ENCODE measurements at regions not wholly inside any gene's neighbourhood (a gene's known extent, or its start where the extent isn't known, plus 50 kb on each side); places are given as distances from the start of the nearest gene placed in this dataset.

- TF ChIP-seq, protein P1, sequence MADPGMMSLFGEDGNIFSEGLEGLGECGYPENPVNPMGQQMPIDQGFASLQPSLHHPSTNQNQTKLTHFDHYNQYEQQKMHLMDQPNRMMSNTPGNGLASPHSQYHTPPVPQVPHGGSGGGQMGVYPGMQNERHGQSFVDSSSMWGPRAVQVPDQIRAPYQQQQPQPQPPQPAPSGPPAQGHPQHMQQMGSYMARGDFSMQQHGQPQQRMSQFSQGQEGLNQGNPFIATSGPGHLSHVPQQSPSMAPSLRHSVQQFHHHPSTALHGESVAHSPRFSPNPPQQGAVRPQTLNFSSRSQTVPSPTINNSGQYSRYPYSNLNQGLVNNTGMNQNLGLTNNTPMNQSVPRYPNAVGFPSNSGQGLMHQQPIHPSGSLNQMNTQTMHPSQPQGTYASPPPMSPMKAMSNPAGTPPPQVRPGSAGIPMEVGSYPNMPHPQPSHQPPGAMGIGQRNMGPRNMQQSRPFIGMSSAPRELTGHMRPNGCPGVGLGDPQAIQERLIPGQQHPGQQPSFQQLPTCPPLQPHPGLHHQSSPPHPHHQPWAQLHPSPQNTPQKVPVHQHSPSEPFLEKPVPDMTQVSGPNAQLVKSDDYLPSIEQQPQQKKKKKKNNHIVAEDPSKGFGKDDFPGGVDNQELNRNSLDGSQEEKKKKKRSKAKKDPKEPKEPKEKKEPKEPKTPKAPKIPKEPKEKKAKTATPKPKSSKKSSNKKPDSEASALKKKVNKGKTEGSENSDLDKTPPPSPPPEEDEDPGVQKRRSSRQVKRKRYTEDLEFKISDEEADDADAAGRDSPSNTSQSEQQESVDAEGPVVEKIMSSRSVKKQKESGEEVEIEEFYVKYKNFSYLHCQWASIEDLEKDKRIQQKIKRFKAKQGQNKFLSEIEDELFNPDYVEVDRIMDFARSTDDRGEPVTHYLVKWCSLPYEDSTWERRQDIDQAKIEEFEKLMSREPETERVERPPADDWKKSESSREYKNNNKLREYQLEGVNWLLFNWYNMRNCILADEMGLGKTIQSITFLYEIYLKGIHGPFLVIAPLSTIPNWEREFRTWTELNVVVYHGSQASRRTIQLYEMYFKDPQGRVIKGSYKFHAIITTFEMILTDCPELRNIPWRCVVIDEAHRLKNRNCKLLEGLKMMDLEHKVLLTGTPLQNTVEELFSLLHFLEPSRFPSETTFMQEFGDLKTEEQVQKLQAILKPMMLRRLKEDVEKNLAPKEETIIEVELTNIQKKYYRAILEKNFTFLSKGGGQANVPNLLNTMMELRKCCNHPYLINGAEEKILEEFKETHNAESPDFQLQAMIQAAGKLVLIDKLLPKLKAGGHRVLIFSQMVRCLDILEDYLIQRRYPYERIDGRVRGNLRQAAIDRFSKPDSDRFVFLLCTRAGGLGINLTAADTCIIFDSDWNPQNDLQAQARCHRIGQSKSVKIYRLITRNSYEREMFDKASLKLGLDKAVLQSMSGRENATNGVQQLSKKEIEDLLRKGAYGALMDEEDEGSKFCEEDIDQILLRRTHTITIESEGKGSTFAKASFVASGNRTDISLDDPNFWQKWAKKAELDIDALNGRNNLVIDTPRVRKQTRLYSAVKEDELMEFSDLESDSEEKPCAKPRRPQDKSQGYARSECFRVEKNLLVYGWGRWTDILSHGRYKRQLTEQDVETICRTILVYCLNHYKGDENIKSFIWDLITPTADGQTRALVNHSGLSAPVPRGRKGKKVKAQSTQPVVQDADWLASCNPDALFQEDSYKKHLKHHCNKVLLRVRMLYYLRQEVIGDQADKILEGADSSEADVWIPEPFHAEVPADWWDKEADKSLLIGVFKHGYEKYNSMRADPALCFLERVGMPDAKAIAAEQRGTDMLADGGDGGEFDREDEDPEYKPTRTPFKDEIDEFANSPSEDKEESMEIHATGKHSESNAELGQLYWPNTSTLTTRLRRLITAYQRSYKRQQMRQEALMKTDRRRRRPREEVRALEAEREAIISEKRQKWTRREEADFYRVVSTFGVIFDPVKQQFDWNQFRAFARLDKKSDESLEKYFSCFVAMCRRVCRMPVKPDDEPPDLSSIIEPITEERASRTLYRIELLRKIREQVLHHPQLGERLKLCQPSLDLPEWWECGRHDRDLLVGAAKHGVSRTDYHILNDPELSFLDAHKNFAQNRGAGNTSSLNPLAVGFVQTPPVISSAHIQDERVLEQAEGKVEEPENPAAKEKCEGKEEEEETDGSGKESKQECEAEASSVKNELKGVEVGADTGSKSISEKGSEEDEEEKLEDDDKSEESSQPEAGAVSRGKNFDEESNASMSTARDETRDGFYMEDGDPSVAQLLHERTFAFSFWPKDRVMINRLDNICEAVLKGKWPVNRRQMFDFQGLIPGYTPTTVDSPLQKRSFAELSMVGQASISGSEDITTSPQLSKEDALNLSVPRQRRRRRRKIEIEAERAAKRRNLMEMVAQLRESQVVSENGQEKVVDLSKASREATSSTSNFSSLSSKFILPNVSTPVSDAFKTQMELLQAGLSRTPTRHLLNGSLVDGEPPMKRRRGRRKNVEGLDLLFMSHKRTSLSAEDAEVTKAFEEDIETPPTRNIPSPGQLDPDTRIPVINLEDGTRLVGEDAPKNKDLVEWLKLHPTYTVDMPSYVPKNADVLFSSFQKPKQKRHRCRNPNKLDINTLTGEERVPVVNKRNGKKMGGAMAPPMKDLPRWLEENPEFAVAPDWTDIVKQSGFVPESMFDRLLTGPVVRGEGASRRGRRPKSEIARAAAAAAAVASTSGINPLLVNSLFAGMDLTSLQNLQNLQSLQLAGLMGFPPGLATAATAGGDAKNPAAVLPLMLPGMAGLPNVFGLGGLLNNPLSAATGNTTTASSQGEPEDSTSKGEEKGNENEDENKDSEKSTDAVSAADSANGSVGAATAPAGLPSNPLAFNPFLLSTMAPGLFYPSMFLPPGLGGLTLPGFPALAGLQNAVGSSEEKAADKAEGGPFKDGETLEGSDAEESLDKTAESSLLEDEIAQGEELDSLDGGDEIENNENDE (IDR thresholded peaks at IDR 0.05; ENCODE audit: low read depth, low read length) = no peak
- TF ChIP-seq ZNF561 (CRISPR knock-in tag; conservative IDR thresholded peaks at IDR 0.05) (no peak), ZNF507 (tag; conservative IDR thresholded peaks at IDR 0.05) (no peak), ETV5 (CRISPR knock-in tag; IDR thresholded peaks at IDR 0.05; ENCODE audit: low read depth) (no peak), ZNF174 (CRISPR knock-in tag; IDR thresholded peaks at IDR 0.05) (no peak), ZNF277 (CRISPR knock-in tag; IDR thresholded peaks at IDR 0.05; ENCODE audit: borderline replicate concordance) (no peak), ZBED1 (IDR thresholded peaks at IDR 0.05) (no peak), KAT2B (IDR thresholded peaks at IDR 0.05; ENCODE audit: low read depth, low read length) (no peak), GABPA (tag; conservative IDR thresholded peaks at IDR 0.05; ENCODE audit: low read depth) (no peak), HCFC1 (IDR thresholded peaks at IDR 0.05; ENCODE audit: low read depth, low read length) (no peak), FOXJ3 (CRISPR knock-in tag; IDR thresholded peaks at IDR 0.05) (no peak), NFYB (IDR thresholded peaks at IDR 0.05; ENCODE audit: extremely low read depth, insufficient read length) (no peak)
- TF ChIP-seq, protein P2, sequence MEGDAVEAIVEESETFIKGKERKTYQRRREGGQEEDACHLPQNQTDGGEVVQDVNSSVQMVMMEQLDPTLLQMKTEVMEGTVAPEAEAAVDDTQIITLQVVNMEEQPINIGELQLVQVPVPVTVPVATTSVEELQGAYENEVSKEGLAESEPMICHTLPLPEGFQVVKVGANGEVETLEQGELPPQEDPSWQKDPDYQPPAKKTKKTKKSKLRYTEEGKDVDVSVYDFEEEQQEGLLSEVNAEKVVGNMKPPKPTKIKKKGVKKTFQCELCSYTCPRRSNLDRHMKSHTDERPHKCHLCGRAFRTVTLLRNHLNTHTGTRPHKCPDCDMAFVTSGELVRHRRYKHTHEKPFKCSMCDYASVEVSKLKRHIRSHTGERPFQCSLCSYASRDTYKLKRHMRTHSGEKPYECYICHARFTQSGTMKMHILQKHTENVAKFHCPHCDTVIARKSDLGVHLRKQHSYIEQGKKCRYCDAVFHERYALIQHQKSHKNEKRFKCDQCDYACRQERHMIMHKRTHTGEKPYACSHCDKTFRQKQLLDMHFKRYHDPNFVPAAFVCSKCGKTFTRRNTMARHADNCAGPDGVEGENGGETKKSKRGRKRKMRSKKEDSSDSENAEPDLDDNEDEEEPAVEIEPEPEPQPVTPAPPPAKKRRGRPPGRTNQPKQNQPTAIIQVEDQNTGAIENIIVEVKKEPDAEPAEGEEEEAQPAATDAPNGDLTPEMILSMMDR (IDR thresholded peaks at IDR 0.05 in 2 of 3, conservative IDR thresholded peaks at IDR 0.05 in 1 of 3; ENCODE audit: insufficient read depth in 2 of 3, low read depth in 1 of 3, low read length in 3 of 3) = no peak
These were observed 88.9 kb upstream of the ATXN1 start for GRCh38 chr6:16849988-16850680.

Data from K562 (cell line).